Esophagus squamous epithelium (tissue), 4 donors: ENCODE measurements at regions not wholly inside any gene's neighbourhood (a gene's known extent, or its start where the extent isn't known, plus 50 kb on each side); places are given as distances from the start of the nearest gene placed in this dataset.

ENCODE experiments used
- CTCF ChIP-seq, 6 experiments: fragments of 450-650 bp in 4 of 6; fragments of 200-600 bp in 2 of 6; sonication (generic) in 2 of 6; IDR thresholded peaks; one replicate each; pipeline ENCODE4 v1.5.1; 2016 to 2019; ENCODE audit warnings: antibody characterized with exemption in 6 of 6, mild to moderate bottlenecking in 4 of 6, moderate library complexity in 4 of 6
- POLR2A ChIP-seq, 4 donors: fragments of 450-650 bp; IDR thresholded peaks; one replicate each; pipeline ENCODE4 v1.6.1; 2017; ENCODE audit warnings: antibody characterized with exemption in 4 of 4, mild to moderate bottlenecking in 4 of 4, moderate library complexity in 3 of 4

- TF ChIP-seq POLR2A (IDR thresholded peaks at IDR 0.05) (no peak), CTCF (IDR thresholded peaks at IDR 0.05) (no peak)
Measured at GRCh38 chr9:11312966-11313365, 700.2 kb upstream of the PTPRD start.
